ENCODE measurements at regions not wholly inside any gene's neighbourhood (a gene's known extent, or its start where the extent isn't known, plus 50 kb on each side); places are given as distances from the start of the nearest gene placed in this dataset.

GRCh38 chr14:22471545-22472121, 117.4 kb downstream of the DAD1 start (continued):
- TF ChIP-seq GABPA (IDR thresholded peaks at IDR 0.05; ENCODE audit: low read depth, low read length) (peak; percentile 79), GABPA (CRISPR knock-in tag; IDR thresholded peaks at IDR 0.05; ENCODE audit: low read depth) (peak; percentile 91), TFAP4 (IDR thresholded peaks at IDR 0.05; ENCODE audit: borderline replicate concordance, low read depth) (0 out of 2 replicates have a peak, but pooled peaks have one; percentile 20), BRF2 (CRISPR knock-in tag; IDR thresholded peaks at IDR 0.05) (no peak), ZFP36 (IDR thresholded peaks at IDR 0.05; ENCODE audit: borderline replicate concordance, low read depth, low read length, partially characterized antibody) (no peak), NR0B2 (CRISPR knock-in tag; IDR thresholded peaks at IDR 0.05) (peak; percentile 60; the same call in 1 of the 2 replicates)

GRCh38 chr14:22469538-22470303, 119.3 kb downstream of the DAD1 start:
- WGBS (ENCODE audit: low lambda C conversion rate): 48% methylated on average over 8 of the region's 8 CpGs
- POLR2A ChIA-PET: no interaction called here
- TF ChIP-seq GZF1 (CRISPR knock-in tag; IDR thresholded peaks at IDR 0.05) (no peak), ATF6 (CRISPR knock-in tag; conservative IDR thresholded peaks at IDR 0.05) (no peak), ATF7 (IDR thresholded peaks at IDR 0.05) (no peak), ATF7 (CRISPR knock-in tag; IDR thresholded peaks at IDR 0.05) (no peak), ZNF10 (CRISPR knock-in tag; IDR thresholded peaks at IDR 0.05; ENCODE audit: borderline replicate concordance, low read depth) (no peak), HNF4G (IDR thresholded peaks at IDR 0.05; ENCODE audit: borderline replicate concordance, low read depth, low read length) (no peak), HNF4G (CRISPR knock-in tag; IDR thresholded peaks at IDR 0.05; ENCODE audit: borderline replicate concordance, low read depth) (no peak), HIC2 (CRISPR knock-in tag; IDR thresholded peaks at IDR 0.05; ENCODE audit: low read depth) (no peak), TBL1XR1 (IDR thresholded peaks at IDR 0.05; ENCODE audit: borderline replicate concordance, low read length, partially characterized antibody) (no peak)

More at GRCh38 chr14:22469538-22470303, 119.3 kb downstream of the DAD1 start:
- no peaks in the 10 kb centered on the region for H4K20me1 ChIP-seq (ENCODE audit: insufficient read depth, low read length)
- FAIRE-seq (no peak), DNase-seq (ENCODE audit: low spot score) (no peak), ATAC-seq (no peak)
- in situ Hi-C loops (cut with HindIII; ENCODE audit: extremely low pct_ligation_motif_present, low pct_unique_long_range_greater_than_20kb): loop anchor here (5.0 kb wide), 1 partner anchor 77 kb away; no protein-coding TSS in a partner anchor
- no TSS peak for BruUV-seq (replicated peaks)
- H3K27ac ChIP-seq (ENCODE audit: extremely low read length, insufficient read depth, low read length): no peak overlapping the region
- CTCF ChIA-PET (ENCODE audit: low intra/inter-chr PET ratio, low total read pairs): no interaction called here
- no peaks in the 10 kb centered on the region for H3K4me1 ChIP-seq (ENCODE audit: insufficient read depth, low read length)
- no peak overlapping the region for H3K4me2 ChIP-seq (ENCODE audit: low read depth, low read length)
- no peak overlapping the region for H3K4me3 ChIP-seq (replicated peaks in 1 of 3; ENCODE audit: insufficient read depth in 1 of 3, low read depth in 2 of 3, low read length in 3 of 3)
- no peaks in the 10 kb centered on the region for H3K36me3 ChIP-seq (replicated peaks in 1 of 2; ENCODE audit: control insufficient read depth in 1 of 2, insufficient read depth in 2 of 2, low read length in 2 of 2)
- no peak overlapping the region for H2AFZ ChIP-seq (ENCODE audit: low read length)
- H3K27me3 ChIP-seq (ENCODE audit: control insufficient read depth in 1 of 2, insufficient read depth in 2 of 2, low read length in 2 of 2): peaks cover 3 to 17% of the 10 kb centered on the region in 2 experiments; a peak in 3 of 5 replicates
- intact Hi-C loops (cut with micrococcal nuclease; ENCODE audit: unreplicated experiment): no loop called here
- H3K9ac ChIP-seq (ENCODE audit: insufficient read depth, low read depth, low read length): no peak overlapping the region
- no peaks in the 10 kb centered on the region for H3K9me3 ChIP-seq (ENCODE audit: low read length)
- H3K79me2 ChIP-seq (ENCODE audit: insufficient read depth, low read length): no peaks in the 10 kb centered on the region

Measured in HepG2 (cell line).